ENCODE measurements at regions not wholly inside any gene's neighbourhood (a gene's known extent, or its start where the extent isn't known, plus 50 kb on each side); places are given as distances from the start of the nearest gene placed in this dataset.
"Not testable (repeated sequence)": the region's sequence is repeated elsewhere in the genome, so short reads cannot be mapped to it uniquely, and the experiment has no call there.

DNA sequence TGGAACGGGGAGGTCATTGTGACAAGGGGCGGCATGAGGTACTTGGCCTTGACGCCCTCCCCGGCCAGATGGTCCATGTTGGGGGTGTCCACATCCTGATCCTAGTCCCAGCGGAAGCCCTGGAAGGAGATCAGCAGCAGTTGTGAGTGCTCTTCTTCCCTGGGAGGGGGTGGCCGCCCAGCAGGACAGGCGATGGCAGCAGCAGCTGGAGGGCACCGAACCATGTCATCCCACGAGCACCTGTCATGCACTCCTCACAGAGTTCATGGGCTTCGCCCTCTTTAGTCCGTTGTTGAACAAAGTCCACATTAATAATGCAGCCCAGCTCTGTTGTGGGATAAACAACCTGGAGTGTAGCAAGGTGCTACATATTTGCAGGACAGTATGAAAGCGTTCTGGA, 130.7 kb downstream of the UNC93B1 start:
- not testable (repeated sequence) for H3K27ac Mint-ChIP-seq; H3K27me3 ChIP-seq (ENCODE audit: insufficient read depth); DNase-seq (ENCODE audit: low spot score); H3K79me2 ChIP-seq (replicated peaks; ENCODE audit: insufficient read depth); H3K4me3 ChIP-seq; H3K27me3 Mint-ChIP-seq (ENCODE audit: insufficient read depth, low read depth, poor library complexity); H3K27ac ChIP-seq (ENCODE audit: low read depth); H3K36me3 ChIP-seq (ENCODE audit: insufficient read depth); H3K4me1 Mint-ChIP-seq; H3K4me3 Mint-ChIP-seq; H3K9me2 ChIP-seq (ENCODE audit: insufficient read depth); H3F3A ChIP-seq (replicated peaks; ENCODE audit: low read depth); H4K20me1 ChIP-seq (replicated peaks; ENCODE audit: insufficient read depth); H3K4me2 ChIP-seq; H3K4me1 ChIP-seq (ENCODE audit: insufficient read depth); H2AFZ ChIP-seq; ATAC-seq
- Mint-ChIP-seq H3K36me3 (ENCODE audit: low read depth) (peaks cover 14% of the 10 kb centered on the region), H3K9me3 (peaks cover 26% of the 10 kb centered on the region)

DNA sequence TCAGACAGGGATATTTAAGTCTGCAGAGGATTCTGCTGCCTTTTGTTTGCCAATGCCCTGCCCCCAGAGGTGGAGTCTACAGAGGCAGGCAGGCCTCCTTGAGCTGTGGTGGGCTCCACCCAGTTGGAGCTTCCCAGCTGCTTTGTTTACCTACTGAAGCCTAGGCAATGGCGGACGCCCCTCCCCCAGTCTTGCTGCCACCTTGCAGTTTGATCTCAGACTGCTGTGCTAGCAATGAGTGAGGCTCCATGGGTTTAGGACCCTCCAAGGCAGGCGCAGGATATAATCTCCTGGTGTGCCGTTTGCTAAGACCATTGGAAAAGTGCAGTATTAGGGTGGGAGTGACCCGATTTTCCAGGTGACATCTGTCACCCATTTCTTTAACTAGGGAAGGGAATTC, 132.7 kb downstream of the UNC93B1 start:
- H3K36me3 ChIP-seq (ENCODE audit: insufficient read depth); H3K27ac Mint-ChIP-seq; DNase-seq (ENCODE audit: low spot score); H3K27ac ChIP-seq (ENCODE audit: low read depth); H3K27me3 Mint-ChIP-seq (ENCODE audit: insufficient read depth, low read depth, poor library complexity); H3K4me2 ChIP-seq; H3K4me3 Mint-ChIP-seq; H3K4me1 ChIP-seq (ENCODE audit: insufficient read depth); H3K4me3 ChIP-seq; H4K20me1 ChIP-seq (replicated peaks; ENCODE audit: insufficient read depth); H3K4me1 Mint-ChIP-seq; H3K79me2 ChIP-seq (replicated peaks; ENCODE audit: insufficient read depth); H3K9me2 ChIP-seq (ENCODE audit: insufficient read depth); H3F3A ChIP-seq (replicated peaks; ENCODE audit: low read depth); H2AFZ ChIP-seq; ATAC-seq; H3K27me3 ChIP-seq (ENCODE audit: insufficient read depth): not testable (repeated sequence)
- Mint-ChIP-seq H3K36me3 (ENCODE audit: low read depth) (peaks cover 14% of the 10 kb centered on the region), H3K9me3 (peaks cover 26% of the 10 kb centered on the region)

GRCh38 chr11:67862896-67863295, 141.0 kb downstream of the UNC93B1 start:
- H3K9me2 ChIP-seq (ENCODE audit: insufficient read depth); H3K9me3 Mint-ChIP-seq; H3K4me3 Mint-ChIP-seq; H3K36me3 ChIP-seq (ENCODE audit: insufficient read depth); H3K27me3 ChIP-seq (ENCODE audit: insufficient read depth); H2AFZ ChIP-seq; H3K79me2 ChIP-seq (replicated peaks; ENCODE audit: insufficient read depth); H3K4me1 ChIP-seq (ENCODE audit: insufficient read depth); H4K20me1 ChIP-seq (replicated peaks; ENCODE audit: insufficient read depth); DNase-seq (ENCODE audit: low spot score); H3K27me3 Mint-ChIP-seq (ENCODE audit: insufficient read depth, low read depth, poor library complexity); H3K4me2 ChIP-seq; H3K27ac Mint-ChIP-seq; H3K4me1 Mint-ChIP-seq; H3K27ac ChIP-seq (ENCODE audit: low read depth); H3K36me3 Mint-ChIP-seq (ENCODE audit: low read depth); ATAC-seq; H3F3A ChIP-seq (replicated peaks; ENCODE audit: low read depth); H3K4me3 ChIP-seq: not testable (repeated sequence)

DNA sequence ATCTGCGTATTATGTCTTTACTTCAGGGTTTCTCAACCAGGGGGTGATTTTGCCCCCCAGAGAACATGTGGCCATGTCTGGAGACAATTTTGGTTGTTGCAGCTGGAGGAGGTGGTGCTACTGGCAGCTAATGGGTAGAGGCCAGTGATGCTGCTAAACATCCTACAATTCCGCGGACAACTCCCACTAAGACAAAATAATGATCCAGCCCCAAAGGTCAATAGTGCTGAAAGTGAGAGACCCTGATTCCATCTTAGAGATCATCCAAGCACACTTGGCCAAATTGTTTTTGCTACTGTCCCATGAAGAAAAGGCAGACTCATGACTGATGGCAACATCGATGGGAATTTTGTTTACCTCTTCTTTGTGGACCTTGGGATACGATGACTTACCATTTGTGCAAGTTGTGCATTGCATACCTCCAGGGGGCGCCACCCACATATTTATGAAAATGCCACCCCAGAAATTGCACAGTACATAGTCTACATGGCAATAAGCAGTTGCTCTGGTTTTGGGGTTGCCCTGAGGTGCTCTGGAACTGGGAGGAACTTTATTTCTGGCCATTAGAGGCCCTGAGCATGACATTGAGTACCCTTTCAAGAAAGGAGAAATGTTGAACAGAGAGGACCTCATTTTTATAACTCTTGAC, 144.3 kb downstream of the UNC93B1 start:
- H3K4me2 ChIP-seq; H4K20me1 ChIP-seq (replicated peaks; ENCODE audit: insufficient read depth); H3K4me1 ChIP-seq (ENCODE audit: insufficient read depth); H3K27me3 Mint-ChIP-seq (ENCODE audit: insufficient read depth, low read depth, poor library complexity); H3K27me3 ChIP-seq (ENCODE audit: insufficient read depth); H3K36me3 ChIP-seq (ENCODE audit: insufficient read depth); DNase-seq (ENCODE audit: low spot score); H3K27ac Mint-ChIP-seq; H3K4me3 Mint-ChIP-seq; H3F3A ChIP-seq (replicated peaks; ENCODE audit: low read depth); ATAC-seq; H3K4me1 Mint-ChIP-seq; H2AFZ ChIP-seq; H3K79me2 ChIP-seq (replicated peaks; ENCODE audit: insufficient read depth); H3K9me2 ChIP-seq (ENCODE audit: insufficient read depth); H3K27ac ChIP-seq (ENCODE audit: low read depth); H3K4me3 ChIP-seq: not testable (repeated sequence)
- peak in 1 of 2 experiments; percentile 52; a peak in 3 of 4 replicates for TF ChIP-seq CTCF (conservative IDR thresholded peaks at IDR 0.05; ENCODE audit: low read depth in 2 of 2)
- peaks cover 18% of the 10 kb centered on the region for H3K36me3 Mint-ChIP-seq (ENCODE audit: low read depth)
- peaks cover 28% of the 10 kb centered on the region for H3K9me3 Mint-ChIP-seq

GRCh38 chr11:67850747-67851146, 153.2 kb downstream of the UNC93B1 start:
- not testable (repeated sequence) for H3K4me1 Mint-ChIP-seq; H3K9me2 ChIP-seq (ENCODE audit: insufficient read depth); H3K27me3 ChIP-seq (ENCODE audit: insufficient read depth); H3K36me3 ChIP-seq (ENCODE audit: insufficient read depth); H3K4me2 ChIP-seq; ATAC-seq; H3K36me3 Mint-ChIP-seq (ENCODE audit: low read depth); H3K4me3 Mint-ChIP-seq; H3K4me3 ChIP-seq; H3K79me2 ChIP-seq (replicated peaks; ENCODE audit: insufficient read depth); H3K4me1 ChIP-seq (ENCODE audit: insufficient read depth); DNase-seq (ENCODE audit: low spot score); H3F3A ChIP-seq (replicated peaks; ENCODE audit: low read depth); H2AFZ ChIP-seq; H3K27me3 Mint-ChIP-seq (ENCODE audit: insufficient read depth, low read depth, poor library complexity); H3K27ac ChIP-seq (ENCODE audit: low read depth); H3K27ac Mint-ChIP-seq; H4K20me1 ChIP-seq (replicated peaks; ENCODE audit: insufficient read depth)
- H3K9me3 Mint-ChIP-seq = peaks cover 18% of the 10 kb centered on the region

DNA sequence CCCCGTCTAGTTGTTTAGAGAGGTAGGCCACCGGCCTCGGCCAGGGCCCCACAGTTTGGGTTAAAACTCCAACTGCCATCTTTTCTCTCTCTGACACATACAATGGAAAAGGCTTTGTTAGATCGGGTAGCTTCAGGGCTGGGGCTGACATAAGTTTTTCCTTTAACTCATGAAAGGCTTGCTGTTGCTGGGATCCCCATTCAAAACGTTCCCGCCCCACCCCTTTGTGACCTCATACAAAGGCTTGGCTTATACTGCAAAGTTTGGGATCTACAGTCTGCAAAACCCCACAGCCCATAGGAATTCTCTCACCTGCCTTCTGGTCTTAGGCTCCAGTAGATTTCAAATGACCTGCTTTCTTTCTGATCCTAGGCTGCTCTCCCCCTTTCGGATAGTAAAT, 154.1 kb downstream of the UNC93B1 start:
- H3K27me3 ChIP-seq (ENCODE audit: insufficient read depth); H4K20me1 ChIP-seq (replicated peaks; ENCODE audit: insufficient read depth); H2AFZ ChIP-seq; H3K27ac Mint-ChIP-seq; H3K9me2 ChIP-seq (ENCODE audit: insufficient read depth); H3K4me3 Mint-ChIP-seq; H3K9me3 Mint-ChIP-seq; H3K4me1 Mint-ChIP-seq; H3K27ac ChIP-seq (ENCODE audit: low read depth); ATAC-seq; H3K36me3 Mint-ChIP-seq (ENCODE audit: low read depth); H3F3A ChIP-seq (replicated peaks; ENCODE audit: low read depth); H3K27me3 Mint-ChIP-seq (ENCODE audit: insufficient read depth, low read depth, poor library complexity); H3K4me1 ChIP-seq (ENCODE audit: insufficient read depth); H3K79me2 ChIP-seq (replicated peaks; ENCODE audit: insufficient read depth); H3K36me3 ChIP-seq (ENCODE audit: insufficient read depth); DNase-seq (ENCODE audit: low spot score); H3K4me2 ChIP-seq; H3K4me3 ChIP-seq: not testable (repeated sequence)

All from GM23338 (cell line).